ENCODE measurements at regions not wholly inside any gene's neighbourhood (a gene's known extent, or its start where the extent isn't known, plus 50 kb on each side); places are given as distances from the start of the nearest gene placed in this dataset.

GRCh38 chr2:4838626-4839025, 853.6 kb upstream of the SOX11 start:
- intact Hi-C loops (cut with micrococcal nuclease), result no loop called here
- ChIA-PET POLR2A (no interaction called here), CTCF (no interaction called here), RAD21 (ENCODE audit: low non-redundant PET in 1 of 2, low total read pairs in 2 of 2, uncharacterized antibody in 2 of 2, unreplicated experiment in 2 of 2) (no interaction called here)
- H3K4me2 ChIP-seq (ENCODE audit: low read length), result no peak overlapping the region
- no peak overlapping the region for H3K27ac ChIP-seq (ENCODE audit: low read depth, low read length)
- H3K27me3 ChIP-seq (ENCODE audit: insufficient read depth, low read length), result no peaks in the 10 kb centered on the region
- no peaks in the 10 kb centered on the region for H3K4me1 ChIP-seq (ENCODE audit: control insufficient read depth in 1 of 2, insufficient read depth in 2 of 2, low read length in 2 of 2)
- H3K9me2 ChIP-seq (ENCODE audit: insufficient read depth), result no peaks in the 10 kb centered on the region
- no peak overlapping the region for H3K4me3 ChIP-seq (replicated peaks in 1 of 2; ENCODE audit: low read depth in 1 of 2, low read length in 2 of 2)
- DNase-seq (ENCODE audit: low read depth, low spot score), result no peak
- peaks cover 7 to 24% of the 10 kb centered on the region in 2 experiments; a peak in 2 of 4 replicates for H3K9me3 ChIP-seq (ENCODE audit: control insufficient read depth in 1 of 2, insufficient read depth in 1 of 2, low read depth in 1 of 2, low read length in 2 of 2)
- H4K20me1 ChIP-seq (ENCODE audit: insufficient read depth), result no peaks in the 10 kb centered on the region
- no peak for TF ChIP-seq ZNF274 (IDR thresholded peaks at IDR 0.05; ENCODE audit: low read depth, low read length)
- no peak for TF ChIP-seq EGR1 (IDR thresholded peaks at IDR 0.05; ENCODE audit: low read depth)
- no peak for TF ChIP-seq POLR2A (IDR thresholded peaks at IDR 0.05; ENCODE audit: borderline replicate concordance, extremely low read depth, insufficient read depth, insufficient read length)
- TF ChIP-seq CTCF (IDR thresholded peaks at IDR 0.05 in 2 of 3, conservative IDR thresholded peaks at IDR 0.05 in 1 of 3; ENCODE audit: borderline replicate concordance in 1 of 3, insufficient read depth in 1 of 3, low read depth in 2 of 3, low read length in 2 of 3), result no peak
- TF ChIP-seq REST (IDR thresholded peaks at IDR 0.05; ENCODE audit: low read depth), result no peak
- TF ChIP-seq YY1 (IDR thresholded peaks at IDR 0.05; ENCODE audit: extremely low read depth, insufficient replicate concordance, low read depth, low read length), result no peak
- TF ChIP-seq ELF1 (IDR thresholded peaks at IDR 0.05; ENCODE audit: borderline replicate concordance, low read depth), result no peak
- TF ChIP-seq CEBPB (IDR thresholded peaks at IDR 0.05; ENCODE audit: low read depth), result no peak
- no peak for TF ChIP-seq TCF7L2 (IDR thresholded peaks at IDR 0.05; ENCODE audit: borderline replicate concordance, extremely low read depth, insufficient read depth, insufficient read length)
- TF ChIP-seq, protein P1, sequence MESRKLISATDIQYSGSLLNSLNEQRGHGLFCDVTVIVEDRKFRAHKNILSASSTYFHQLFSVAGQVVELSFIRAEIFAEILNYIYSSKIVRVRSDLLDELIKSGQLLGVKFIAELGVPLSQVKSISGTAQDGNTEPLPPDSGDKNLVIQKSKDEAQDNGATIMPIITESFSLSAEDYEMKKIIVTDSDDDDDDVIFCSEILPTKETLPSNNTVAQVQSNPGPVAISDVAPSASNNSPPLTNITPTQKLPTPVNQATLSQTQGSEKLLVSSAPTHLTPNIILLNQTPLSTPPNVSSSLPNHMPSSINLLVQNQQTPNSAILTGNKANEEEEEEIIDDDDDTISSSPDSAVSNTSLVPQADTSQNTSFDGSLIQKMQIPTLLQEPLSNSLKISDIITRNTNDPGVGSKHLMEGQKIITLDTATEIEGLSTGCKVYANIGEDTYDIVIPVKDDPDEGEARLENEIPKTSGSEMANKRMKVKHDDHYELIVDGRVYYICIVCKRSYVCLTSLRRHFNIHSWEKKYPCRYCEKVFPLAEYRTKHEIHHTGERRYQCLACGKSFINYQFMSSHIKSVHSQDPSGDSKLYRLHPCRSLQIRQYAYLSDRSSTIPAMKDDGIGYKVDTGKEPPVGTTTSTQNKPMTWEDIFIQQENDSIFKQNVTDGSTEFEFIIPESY (IDR thresholded peaks at IDR 0.05; ENCODE audit: extremely low read depth, insufficient replicate concordance, low read length), result no peak
- no peak for TF ChIP-seq SP1 (IDR thresholded peaks at IDR 0.05; ENCODE audit: low read depth)
- no peak for TF ChIP-seq ZFX (IDR thresholded peaks at IDR 0.05)
- TF ChIP-seq EZH2phosphoT487 (IDR thresholded peaks at IDR 0.05; ENCODE audit: borderline replicate concordance), result no peak
- no peak for TF ChIP-seq MAX (IDR thresholded peaks at IDR 0.05)
- no peak for TF ChIP-seq RAD21 (IDR thresholded peaks at IDR 0.05; ENCODE audit: low read depth)
- BruUV-seq (replicated peaks), result no TSS peak
- H2AFZ ChIP-seq (ENCODE audit: low read depth, low read length, poor library complexity, severe bottlenecking), result no peak overlapping the region
- ATAC-seq, result no peak
- no peaks in the 10 kb centered on the region for H3K79me2 ChIP-seq (ENCODE audit: insufficient read depth, low read length)
- no peaks in the 10 kb centered on the region for H3K36me3 ChIP-seq (ENCODE audit: control insufficient read depth in 1 of 2, insufficient read depth in 2 of 2, low read length in 2 of 2)
- no peak overlapping the region for H3K9ac ChIP-seq (ENCODE audit: low read length)
